ENCODE measurements at regions not wholly inside any gene's neighbourhood (a gene's known extent, or its start where the extent isn't known, plus 50 kb on each side); places are given as distances from the start of the nearest gene placed in this dataset.
"Not testable (repeated sequence)": the region's sequence is repeated elsewhere in the genome, so short reads cannot be mapped to it uniquely, and the experiment has no call there.

- no peak for DNase-seq
These were observed 1570.0 kb upstream of the DEFB115 start for GRCh38 chr20:29687438-29687837.

- peak; percentile 31 for DNase-seq
These were observed 1567.8 kb upstream of the DEFB115 start for GRCh38 chr20:29689411-29690225.

- DNase-seq = no peak
These were observed 1567.2 kb upstream of the DEFB115 start for GRCh38 chr20:29690274-29690673.

- DNase-seq = no peak
These were observed 1516.9 kb upstream of the DEFB115 start for GRCh38 chr20:29740601-29740950.

DNA sequence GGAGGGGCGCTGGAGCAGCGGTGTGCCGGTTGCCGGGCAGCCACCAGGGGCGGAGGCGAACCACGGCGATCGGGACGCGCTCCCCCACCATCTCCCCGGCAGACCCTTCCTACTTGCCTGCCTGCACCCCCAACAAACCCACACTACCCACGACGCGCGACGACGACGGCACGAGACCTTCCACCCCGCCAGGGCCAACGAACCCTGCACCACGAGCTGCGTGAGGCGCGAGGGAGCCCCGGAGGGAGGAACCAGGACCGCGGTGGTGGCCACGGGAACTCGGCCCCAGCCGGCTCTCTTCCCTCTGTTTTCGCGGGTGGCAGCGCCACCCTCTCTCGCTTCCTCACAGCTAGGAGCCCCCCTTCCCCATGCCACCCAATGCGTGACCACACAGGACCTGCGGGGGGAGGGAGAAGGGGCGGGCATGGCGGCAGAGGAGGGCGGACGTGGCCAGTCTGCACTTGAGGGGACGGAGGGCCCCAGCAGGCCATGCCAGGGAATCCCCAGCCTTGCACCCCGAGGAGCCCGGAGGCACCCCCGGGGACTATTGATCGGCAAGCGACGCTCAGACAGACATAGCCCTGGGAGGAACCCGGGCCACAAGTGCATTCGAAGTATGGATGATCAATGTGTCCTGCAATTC lies 1516.4 kb upstream of the DEFB115 start:
- no peak for DNase-seq

- no peak for DNase-seq
These were observed 1515.9 kb upstream of the DEFB115 start for GRCh38 chr20:29741594-29741893.

GRCh38 chr20:29741894-29742698 lies 1515.4 kb upstream of the DEFB115 start:
- no peak for DNase-seq

GRCh38 chr20:29742699-29743100 lies 1514.8 kb upstream of the DEFB115 start:
- DNase-seq = no peak

- DNase-seq = no peak
These were observed 1514.1 kb upstream of the DEFB115 start for GRCh38 chr20:29743101-29743931.

GRCh38 chr20:29744071-29744470 lies 1513.4 kb upstream of the DEFB115 start:
- DNase-seq = no peak

- DNase-seq = not testable (repeated sequence)
These were observed 1511.8 kb upstream of the DEFB115 start for GRCh38 chr20:29745534-29746245.

- DNase-seq = no peak
These were observed 1507.1 kb upstream of the DEFB115 start for GRCh38 chr20:29750268-29750899.

- DNase-seq = not testable (repeated sequence)
These were observed 1504.6 kb upstream of the DEFB115 start for GRCh38 chr20:29752644-29753425.

- peak; percentile 21 for DNase-seq
These were observed 1504.1 kb upstream of the DEFB115 start for GRCh38 chr20:29753426-29753746.

GRCh38 chr20:29753879-29754278 lies 1503.6 kb upstream of the DEFB115 start:
- DNase-seq = not testable (repeated sequence)

DNA sequence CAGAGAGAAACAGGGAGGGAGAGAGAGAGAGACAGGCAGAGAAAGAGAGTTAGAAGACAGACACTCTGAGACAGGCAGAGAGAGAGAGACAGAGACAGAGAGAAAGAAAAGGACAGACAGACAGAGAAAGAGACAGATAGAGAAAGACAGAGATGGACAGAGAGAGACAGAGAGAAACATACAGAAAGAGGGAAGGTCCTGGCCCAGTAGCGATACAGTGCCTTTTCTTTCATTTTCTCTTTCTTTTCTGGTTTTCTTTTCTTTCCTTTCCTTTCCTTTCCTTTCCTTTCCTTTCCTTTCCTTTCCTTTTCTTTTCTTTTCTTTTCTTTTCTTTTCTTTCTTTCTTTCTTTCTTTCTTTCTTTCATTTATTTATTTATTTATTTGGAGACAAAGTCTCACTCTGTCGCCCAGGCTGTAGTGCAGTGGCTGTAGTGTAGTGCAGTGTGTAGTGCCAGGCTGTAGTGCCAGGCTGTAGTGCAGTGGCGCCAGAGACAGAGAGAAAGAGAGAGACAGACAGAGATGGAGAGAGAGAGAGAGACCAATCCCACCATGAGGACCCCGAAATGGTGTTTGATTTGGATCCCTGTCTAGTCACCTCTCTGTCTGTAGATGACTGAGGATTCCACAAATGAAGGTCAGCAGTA lies 1501.5 kb upstream of the DEFB115 start:
- DNase-seq = not testable (repeated sequence)

DNA sequence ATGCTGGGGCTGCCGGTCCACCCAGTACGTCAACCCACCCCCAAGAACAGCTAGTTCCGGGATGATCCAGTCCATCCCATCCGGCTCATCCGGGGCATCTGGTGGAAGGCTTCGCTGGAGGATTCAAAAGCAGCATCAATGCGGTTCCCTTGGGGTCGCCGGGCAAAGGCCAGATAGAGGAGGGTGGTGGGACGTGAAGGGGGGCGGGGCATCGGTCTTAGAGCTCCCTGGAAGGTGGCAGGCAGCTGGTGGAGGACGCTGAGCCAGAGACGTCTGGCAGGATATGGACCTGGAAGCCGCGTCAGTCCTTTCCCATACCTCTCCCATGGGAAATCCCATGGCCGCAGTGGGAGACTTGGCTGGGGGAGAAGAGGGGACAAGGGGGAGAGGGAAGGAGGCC lies 1500.8 kb upstream of the DEFB115 start:
- no peak for DNase-seq

DNA sequence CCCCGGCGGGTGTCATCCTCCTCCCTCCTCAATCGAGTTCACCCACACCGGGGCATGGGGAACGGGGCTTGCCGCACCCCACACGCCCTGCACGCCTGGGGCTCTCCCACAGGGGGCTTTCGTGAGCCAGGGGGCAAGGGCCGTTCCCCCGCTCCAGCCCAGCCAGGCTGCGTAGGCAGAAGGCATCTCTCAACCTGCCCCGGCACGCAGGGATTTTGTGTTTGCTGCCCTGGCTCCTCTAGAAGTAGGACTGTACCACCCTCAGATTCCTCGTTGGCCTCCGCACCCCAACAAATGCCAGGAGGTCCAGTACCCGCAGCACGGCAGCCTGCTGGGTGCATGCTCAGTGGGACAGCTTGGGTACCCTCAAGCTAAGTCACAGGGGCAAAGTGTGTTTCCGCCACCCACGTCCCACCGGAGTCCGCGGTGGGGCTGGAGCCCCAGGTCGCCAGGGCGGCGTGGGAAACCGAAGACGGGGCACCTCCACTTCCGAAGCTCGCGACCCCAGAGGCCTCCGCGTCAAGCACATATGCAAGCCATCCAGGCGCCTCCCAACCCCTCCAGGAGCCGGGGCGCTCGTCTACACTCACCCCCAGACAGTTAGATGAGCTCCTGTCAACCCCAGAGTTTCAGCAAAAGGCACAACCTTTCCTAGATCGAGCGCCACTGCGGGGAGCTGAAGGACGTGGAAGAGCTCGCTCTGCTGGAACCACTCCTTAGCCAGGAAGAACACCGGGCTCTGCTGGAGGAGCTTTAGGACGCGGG lies 1495.7 kb upstream of the DEFB115 start:
- not testable (repeated sequence) for DNase-seq

GRCh38 chr20:29762620-29763019 lies 1494.8 kb upstream of the DEFB115 start:
- DNase-seq = no peak

Data from central memory CD4-positive, alpha-beta T cell (primary cell).